Loucy (cell line): ENCODE measurements at regions not wholly inside any gene's neighbourhood (a gene's known extent, or its start where the extent isn't known, plus 50 kb on each side); places are given as distances from the start of the nearest gene placed in this dataset.
A peak's percentile ranks its signal among the peaks of the same experiment; 100 is the strongest.

ENCODE experiments used
- H2AFZ ChIP-seq: fragments of 200-600 bp; sonication (generic); 2 replicates; pipeline ENCODE4 v1.6.0; 2016; ENCODE audit warnings: antibody characterized with exemption, mild to moderate bottlenecking, low read length, moderate library complexity
- H3F3A ChIP-seq: fragments of 200-600 bp; 2 replicates; pipeline ENCODE4 v1.6.0; 2016; ENCODE audit warnings: antibody characterized with exemption, low read depth, mild to moderate bottlenecking
- H3K27me3 ChIP-seq: fragments of 200-600 bp; sonication (generic); 2 replicates; pipeline ENCODE4 v1.6.1; 2014; ENCODE audit warnings: low read length, mild to moderate bottlenecking; ENCODE audit not compliant: insufficient read depth, poor library complexity, severe bottlenecking
- H3K36me3 ChIP-seq: fragments of 200-600 bp; sonication (generic); 2 replicates; pipeline ENCODE4 v1.6.1; 2016; ENCODE audit warnings: low read length; ENCODE audit not compliant: insufficient read depth
- H3K4me1 ChIP-seq: fragments of 200-600 bp; sonication (generic); 2 replicates; pipeline ENCODE4 v1.5.1; 2014; ENCODE audit warnings: low read length, mild to moderate bottlenecking; ENCODE audit not compliant: insufficient read depth, poor library complexity, severe bottlenecking
- H3K4me2 ChIP-seq: fragments of 200-600 bp; sonication (generic); 2 replicates; pipeline ENCODE4 v1.6.0; 2014; ENCODE audit warnings: antibody characterized with exemption, low read length, low read depth, mild to moderate bottlenecking; ENCODE audit not compliant: poor library complexity, severe bottlenecking
- H3K4me3 ChIP-seq: fragments of 200-600 bp; sonication (generic); 2 replicates; pipeline ENCODE4 v1.5.1; 2014; ENCODE audit warnings: low read length, mild to moderate bottlenecking, mixed read lengths; ENCODE audit not compliant: poor library complexity, severe bottlenecking
- H3K79me2 ChIP-seq: fragments of 200-600 bp; sonication (generic); 2 replicates; pipeline ENCODE4 v1.6.1; 2014; ENCODE audit warnings: low read length; ENCODE audit not compliant: insufficient read depth
- H3K9ac ChIP-seq: fragments of 200-600 bp; sonication (generic); 2 replicates; pipeline ENCODE4 v1.6.0; 2014; ENCODE audit warnings: mild to moderate bottlenecking, low read depth, low read length, moderate library complexity; ENCODE audit not compliant: poor library complexity, severe bottlenecking
- H3K9me2 ChIP-seq: fragments of 200-600 bp; sonication (generic); replicated peaks from 2 replicates; pipeline ENCODE4 v1.6.1; 2016; ENCODE audit warnings: low read depth, low read length, mixed read lengths
- H3K9me3 ChIP-seq: fragments of 200-600 bp; sonication (generic); 2 replicates; pipeline ENCODE4 v1.6.1; 2014; ENCODE audit warnings: mild to moderate bottlenecking, antibody characterized with exemption, low read length, low read depth; ENCODE audit not compliant: insufficient read depth
- H4K20me1 ChIP-seq: fragments of 200-600 bp; sonication (generic); 2 replicates; pipeline ENCODE4 v1.6.0; 2014; ENCODE audit warnings: antibody characterized with exemption, low read length, mild to moderate bottlenecking; ENCODE audit not compliant: insufficient read depth, poor library complexity, severe bottlenecking
- CTCF ChIP-seq: fragments of 200-600 bp; sonication (generic); conservative IDR thresholded peaks from 2 replicates; pipeline ENCODE4 v1.5.1; 2014; ENCODE audit warnings: mild to moderate bottlenecking, antibody characterized with exemption, low read length
- EZH2phosphoT487 ChIP-seq: fragments of 200-600 bp; IDR thresholded peaks from 2 replicates; pipeline ENCODE4 v1.6.1; 2018; ENCODE audit warnings: antibody characterized with exemption, mild to moderate bottlenecking, moderate library complexity, borderline replicate concordance

- H3K9ac ChIP-seq: no peak overlapping the region
- no peak overlapping the region for H3K4me3 ChIP-seq
- no peaks in the 10 kb centered on the region for H3K36me3 ChIP-seq
- H3K4me2 ChIP-seq: no peak overlapping the region
- no peak overlapping the region for H2AFZ ChIP-seq
- H3K4me1 ChIP-seq: no peaks in the 10 kb centered on the region
- H3K9me2 ChIP-seq: no peaks in the 10 kb centered on the region
- no peaks in the 10 kb centered on the region for H4K20me1 ChIP-seq
- peak; percentile 75 for TF ChIP-seq CTCF
- no peak for TF ChIP-seq EZH2phosphoT487
- no peaks in the 10 kb centered on the region for H3K9me3 ChIP-seq
- H3F3A ChIP-seq: no peaks in the 10 kb centered on the region
- no peaks in the 10 kb centered on the region for H3K79me2 ChIP-seq
- H3K27me3 ChIP-seq: no peaks in the 10 kb centered on the region
Observed at GRCh38 chr20:57048027-57048869, 218.2 kb downstream of the BMP7 start.

- no peaks in the 10 kb centered on the region for H3K9me3 ChIP-seq
- H3K27me3 ChIP-seq: no peaks in the 10 kb centered on the region
- H3K9ac ChIP-seq: no peak overlapping the region
- H3K9me2 ChIP-seq: no peaks in the 10 kb centered on the region
- H4K20me1 ChIP-seq: no peaks in the 10 kb centered on the region
- no peaks in the 10 kb centered on the region for H3K4me1 ChIP-seq
- H2AFZ ChIP-seq: no peak overlapping the region
- H3F3A ChIP-seq: no peaks in the 10 kb centered on the region
- no peaks in the 10 kb centered on the region for H3K36me3 ChIP-seq
- no peak for TF ChIP-seq CTCF
- no peak for TF ChIP-seq EZH2phosphoT487
- H3K79me2 ChIP-seq: no peaks in the 10 kb centered on the region
- H3K4me2 ChIP-seq: no peak overlapping the region
- no peak overlapping the region for H3K4me3 ChIP-seq
Observed at GRCh38 chr20:57049296-57049695, 217.1 kb downstream of the BMP7 start.

GRCh38 chr20:57051096-57051495 is 215.3 kb downstream of the BMP7 start:
- no peaks in the 10 kb centered on the region for H3K9me3 ChIP-seq
- no peaks in the 10 kb centered on the region for H3K4me1 ChIP-seq

More at GRCh38 chr20:57051096-57051495, 215.3 kb downstream of the BMP7 start:
- Histone ChIP-seq H3F3A (no peaks in the 10 kb centered on the region), H3K9ac (no peak overlapping the region), H3K4me2 (no peak overlapping the region), H3K4me3 (no peak overlapping the region), H3K27me3 (no peaks in the 10 kb centered on the region), H3K36me3 (no peaks in the 10 kb centered on the region), H3K9me2 (no peaks in the 10 kb centered on the region), H2AFZ (no peak overlapping the region), H3K79me2 (no peaks in the 10 kb centered on the region), H4K20me1 (no peaks in the 10 kb centered on the region)
- TF ChIP-seq EZH2phosphoT487 (no peak), CTCF (no peak)
